Suppressor macrophage (primary cell): ENCODE measurements at regions not wholly inside any gene's neighbourhood (a gene's known extent, or its start where the extent isn't known, plus 50 kb on each side); places are given as distances from the start of the nearest gene placed in this dataset.

Experiments
- DNase-seq, 4 experiments: peaks; one replicate each; pipeline ENCODE4 v3.0.0-alpha.2; 2020 to 2022

DNA sequence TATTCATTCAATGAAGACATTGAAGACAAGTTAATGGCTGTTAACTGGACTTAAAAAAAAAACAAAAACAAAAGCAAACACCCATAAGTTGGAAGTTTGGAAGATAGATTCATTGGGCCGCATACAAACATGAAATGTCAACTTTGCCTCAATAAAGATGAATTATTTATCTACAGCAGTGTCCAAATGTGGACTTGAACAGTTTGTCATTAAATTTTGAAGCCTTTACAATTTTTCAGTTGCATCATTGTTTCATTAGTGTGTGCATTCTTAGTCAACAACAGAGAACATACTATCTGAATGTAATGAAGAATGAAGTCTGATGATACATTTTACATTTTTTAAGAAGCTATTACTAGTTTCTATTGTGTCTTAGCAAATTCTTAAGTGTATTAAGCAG lies 152.1 kb downstream of the SLIT2 start:
- no peak for DNase-seq

GRCh38 chr4:20408611-20409010 lies 156.9 kb downstream of the SLIT2 start:
- no peak for DNase-seq

- no peak for DNase-seq
These were observed 160.4 kb downstream of the SLIT2 start for GRCh38 chr4:20412072-20412471.

DNA sequence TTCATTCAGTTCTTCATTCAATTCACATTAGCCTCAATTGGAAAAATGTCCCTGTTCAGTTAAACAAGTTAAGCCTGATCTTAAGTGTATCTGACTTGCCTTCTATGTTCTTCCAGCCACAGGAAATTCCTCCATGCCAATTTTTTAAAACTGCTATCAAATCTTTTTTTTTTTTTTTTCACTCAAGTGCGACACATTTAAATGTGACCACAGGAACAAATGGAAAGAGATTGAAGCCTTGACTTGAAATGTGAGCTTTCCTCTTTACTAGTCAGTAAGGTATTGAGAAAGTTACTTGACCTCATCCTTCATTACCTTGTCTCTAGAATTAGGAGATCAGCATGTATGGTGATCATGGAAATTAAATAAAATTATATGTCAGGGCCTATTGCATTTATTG lies 165.1 kb downstream of the SLIT2 start:
- DNase-seq: no peak

DNA sequence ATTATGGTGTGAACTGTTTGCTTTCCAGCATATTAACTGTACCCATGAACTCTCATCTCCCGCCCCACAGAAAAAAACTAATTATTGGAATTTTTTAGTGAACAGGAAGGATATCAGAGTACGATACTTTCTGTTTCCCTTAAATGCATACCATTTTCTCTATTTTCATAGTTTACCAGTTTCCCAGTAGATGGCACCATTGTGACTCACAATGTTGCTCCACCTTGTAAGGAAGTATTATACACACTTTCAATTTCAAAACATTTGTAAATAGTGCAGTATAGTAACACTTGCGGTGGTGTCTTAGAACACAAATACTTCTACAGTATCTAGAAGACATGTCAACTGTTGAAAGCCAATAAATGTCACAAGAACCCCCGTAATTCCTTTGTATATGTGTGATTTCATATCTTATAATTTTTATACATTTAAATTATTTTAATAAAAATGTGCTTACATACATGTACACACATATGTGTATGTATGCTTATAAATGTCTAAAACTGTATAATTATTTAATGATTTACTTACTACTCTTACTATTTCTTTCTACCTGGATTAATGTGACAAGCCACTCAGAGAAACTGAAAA lies 167.3 kb downstream of the SLIT2 start:
- peak; percentile 56 to 89 (median 69) for DNase-seq

DNA sequence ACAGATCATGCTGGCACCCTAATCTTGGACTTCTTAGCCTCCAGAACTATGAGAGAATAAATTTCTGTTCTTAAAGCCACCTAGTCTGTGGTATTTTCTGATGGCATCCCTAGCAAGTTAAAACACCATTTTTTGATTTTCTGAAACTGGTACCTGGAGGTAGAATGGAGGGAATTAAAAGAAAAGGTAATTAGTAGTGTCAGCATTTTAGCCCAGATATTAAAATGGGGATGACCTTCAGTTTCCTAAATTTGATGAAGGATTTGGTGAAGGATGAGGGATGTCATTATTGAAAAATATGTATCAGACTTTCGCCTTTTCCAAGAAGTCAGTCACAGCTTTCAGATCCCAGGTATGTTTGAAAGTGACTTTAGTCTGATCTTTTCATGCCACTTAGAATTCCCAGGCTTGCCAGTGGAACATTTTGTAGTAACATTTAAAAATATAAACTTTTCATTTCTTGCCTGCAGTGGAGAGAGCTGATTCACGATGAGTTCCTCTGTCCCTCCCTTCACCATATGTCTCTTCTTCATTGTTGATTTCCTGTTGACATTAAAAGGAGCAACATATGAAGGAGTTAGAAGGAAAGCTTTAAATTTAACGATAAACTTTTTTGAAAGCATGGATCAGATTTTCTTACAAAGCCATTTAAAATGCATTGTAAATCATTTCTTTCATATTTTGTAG lies 169.4 kb downstream of the SLIT2 start:
- DNase-seq: no peak

DNA sequence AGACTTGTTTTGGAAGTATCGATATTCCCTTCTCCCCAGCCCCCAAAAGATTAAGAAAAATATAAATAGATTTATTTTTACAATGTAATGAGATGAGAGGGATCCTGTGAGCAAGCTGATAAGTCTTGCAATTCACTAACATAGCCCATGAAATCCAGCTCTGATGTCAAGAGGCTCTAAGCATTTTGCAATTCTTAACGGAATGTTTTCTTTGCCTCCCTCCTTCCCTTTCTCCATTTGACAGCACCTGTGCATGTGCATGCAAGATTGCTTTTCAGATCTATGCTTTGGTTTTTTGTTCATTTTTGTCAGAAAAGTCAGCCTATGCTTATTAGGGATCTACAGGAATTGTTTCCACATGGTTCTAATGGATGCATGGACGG lies 169.9 kb downstream of the SLIT2 start:
- DNase-seq: no peak

DNA sequence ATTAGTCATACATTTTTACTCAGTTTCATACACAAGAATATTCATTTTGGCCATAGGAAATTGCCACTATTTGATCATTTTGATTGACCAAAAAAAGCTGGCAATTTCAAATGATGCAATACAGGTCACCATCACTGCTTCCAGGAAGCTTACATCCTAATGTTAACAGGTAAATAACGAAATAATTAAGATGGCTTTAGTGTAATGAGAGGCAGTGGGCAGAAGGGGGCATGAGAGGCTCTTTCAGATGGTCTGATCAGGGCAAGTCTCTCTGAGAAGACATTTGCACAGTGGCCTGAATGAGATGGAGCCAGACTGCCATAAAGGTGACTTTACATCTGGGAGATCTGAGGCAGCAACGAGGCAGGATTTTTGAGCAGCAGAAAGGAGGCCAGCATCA lies 170.7 kb downstream of the SLIT2 start:
- peak; percentile 49 to 64 (median 56) for DNase-seq

DNA sequence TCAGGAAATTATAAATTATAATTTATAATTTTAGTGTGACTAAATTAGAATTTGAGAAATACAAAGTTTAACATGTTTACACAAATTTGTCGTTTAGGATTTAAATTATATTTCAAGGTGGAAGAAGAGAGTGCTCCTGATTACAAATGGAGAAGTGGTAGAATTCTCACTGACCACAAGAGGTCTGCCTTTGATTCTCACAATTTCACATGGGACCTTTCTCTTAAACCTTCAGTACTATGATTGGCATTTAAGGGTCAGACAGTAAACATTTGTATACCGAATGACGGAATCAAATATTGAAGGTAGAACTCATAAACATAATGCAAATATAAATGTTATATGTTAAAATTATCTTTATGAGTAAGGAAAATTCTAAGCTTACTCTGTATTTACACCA lies 171.7 kb downstream of the SLIT2 start:
- DNase-seq: no peak

- DNase-seq: no peak
These were observed 174.3 kb downstream of the SLIT2 start for GRCh38 chr4:20426028-20426427.

DNA sequence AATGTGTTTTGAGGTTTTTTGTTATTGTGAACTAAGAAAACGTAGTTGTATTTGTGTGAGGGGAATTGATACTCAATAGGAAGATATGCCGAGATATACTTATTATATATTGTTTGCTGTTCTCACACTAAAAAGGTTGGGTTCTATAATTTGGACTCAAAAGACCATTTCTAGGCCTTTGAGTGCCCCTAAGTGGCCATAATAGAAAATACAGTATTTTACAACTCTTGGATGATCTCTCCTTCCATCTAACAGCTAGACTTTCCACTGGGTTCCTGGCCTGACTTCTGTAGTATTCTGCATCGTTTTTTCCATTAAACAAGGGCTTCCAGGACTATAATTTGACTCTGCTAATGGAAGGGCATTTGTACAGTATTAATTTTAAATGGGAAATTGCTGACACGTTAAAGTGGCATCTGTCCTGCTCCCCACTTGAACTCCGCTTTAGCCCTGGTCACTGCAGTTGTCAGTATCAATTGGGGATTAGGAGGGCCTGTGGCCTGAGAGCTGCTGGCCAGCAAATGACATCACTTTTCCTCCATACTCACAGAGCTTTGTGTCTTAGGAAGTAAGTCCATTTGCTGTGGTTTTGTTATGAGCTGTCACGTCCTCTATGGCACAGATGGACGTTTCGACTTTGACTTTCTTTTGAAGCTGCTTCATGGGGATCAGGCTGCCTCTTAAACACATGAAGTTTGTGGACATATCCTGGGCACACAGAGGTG lies 176.9 kb downstream of the SLIT2 start:
- DNase-seq: peak in 1 of 4 experiments; percentile 13

- no peak for DNase-seq
These were observed 178.7 kb downstream of the SLIT2 start for GRCh38 chr4:20430259-20430941.

DNA sequence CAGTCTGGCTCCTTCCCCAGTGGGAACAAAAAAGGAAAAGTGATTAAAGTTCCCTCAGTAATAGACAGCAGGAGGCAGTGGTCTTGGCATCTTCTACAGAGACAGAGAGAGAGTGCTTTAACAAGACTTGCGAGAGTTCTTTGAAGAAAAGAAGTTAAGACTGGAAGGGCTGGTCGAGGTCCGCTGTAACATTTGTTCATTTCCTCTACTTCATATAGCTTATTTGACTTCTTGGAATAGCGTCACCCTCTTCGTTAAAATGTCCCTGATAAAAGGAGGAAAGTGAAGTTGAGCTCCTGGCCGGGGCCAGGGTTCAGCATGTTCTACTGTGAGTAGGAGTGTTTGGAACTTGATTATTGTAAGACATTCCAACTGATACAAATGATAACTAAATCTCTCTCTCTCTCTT lies 179.8 kb downstream of the SLIT2 start:
- no peak for DNase-seq

- DNase-seq: no peak
These were observed 180.4 kb downstream of the SLIT2 start for GRCh38 chr4:20432088-20432487.

GRCh38 chr4:20433097-20433705 lies 181.5 kb downstream of the SLIT2 start:
- DNase-seq: no peak

DNA sequence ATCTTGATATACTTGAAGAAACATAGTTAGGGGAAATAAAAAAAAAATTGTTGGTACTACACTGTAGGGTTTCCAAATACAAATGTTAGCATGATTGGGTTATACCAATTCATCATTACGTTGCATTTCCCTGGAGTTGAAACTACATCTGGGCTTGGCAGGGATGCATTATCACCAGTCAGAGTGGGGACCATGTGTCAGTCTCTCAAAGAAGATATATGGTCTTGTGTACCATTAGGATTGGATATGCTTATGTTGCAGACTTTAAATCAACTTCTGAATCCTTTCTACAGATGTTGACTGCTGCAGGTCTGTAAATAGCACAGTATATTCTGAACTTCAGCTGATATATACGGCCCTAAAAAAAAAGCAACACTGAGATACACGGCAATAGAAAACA lies 188.5 kb downstream of the SLIT2 start:
- no peak for DNase-seq

- no peak for DNase-seq
These were observed 191.5 kb downstream of the SLIT2 start for GRCh38 chr4:20443015-20443805.

- no peak for DNase-seq
These were observed 193.1 kb downstream of the SLIT2 start for GRCh38 chr4:20444599-20445337.

DNA sequence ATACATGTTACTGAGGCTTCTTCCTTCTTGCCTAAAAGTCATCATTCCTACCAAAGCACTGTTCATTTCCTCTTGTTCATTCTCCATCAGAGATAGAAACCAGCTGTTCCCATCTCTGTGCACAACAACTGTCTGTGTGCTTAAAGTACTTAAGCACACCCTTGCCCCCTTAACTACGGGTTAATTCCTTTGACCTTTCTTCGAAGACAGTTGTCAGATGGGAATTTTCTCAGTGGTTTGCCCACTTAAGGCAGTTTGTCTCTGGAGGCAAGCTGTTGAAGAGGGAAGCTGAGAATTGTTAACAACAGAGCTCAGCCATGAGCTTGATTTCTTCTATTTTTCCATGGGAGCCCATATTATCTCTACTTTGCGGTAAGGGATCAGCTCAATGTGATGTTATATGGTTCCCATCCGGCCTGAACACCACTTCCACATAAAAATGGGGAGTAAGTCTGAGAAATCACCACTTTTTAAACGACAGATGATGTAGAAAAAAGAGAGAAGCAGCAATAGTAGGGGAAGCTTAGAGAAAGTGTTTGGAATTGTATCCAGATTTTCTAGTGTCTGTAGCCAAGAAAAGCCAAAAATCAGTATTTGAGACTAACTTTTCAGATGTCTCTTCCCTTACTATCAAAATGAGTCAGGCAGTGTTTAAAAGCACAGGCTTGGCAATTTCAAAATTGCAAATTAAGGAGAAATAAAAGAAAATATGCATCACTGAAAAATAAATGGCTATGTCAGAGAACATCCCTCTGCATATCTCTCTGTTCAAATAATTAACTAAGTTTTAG lies 194.4 kb downstream of the SLIT2 start:
- no peak for DNase-seq

DNA sequence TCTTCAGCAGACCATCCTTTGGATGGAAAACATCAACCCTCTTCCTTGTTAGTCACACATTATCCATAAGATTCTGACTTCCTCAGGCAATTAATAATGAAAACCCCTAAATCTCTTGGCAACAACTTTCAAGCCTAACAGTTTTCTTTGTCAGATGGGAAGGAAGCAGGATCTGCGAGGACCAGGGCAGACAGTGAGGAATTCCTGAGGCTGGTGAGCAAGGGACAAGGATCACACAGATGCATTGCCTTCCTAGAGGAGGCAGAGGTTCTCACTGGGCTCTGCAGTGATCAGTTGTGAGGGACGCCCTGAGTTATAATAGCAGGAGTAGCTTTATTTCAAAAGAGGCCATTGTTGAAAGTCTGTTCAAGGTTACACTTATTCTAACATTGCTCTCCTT lies 195.4 kb downstream of the SLIT2 start:
- DNase-seq: no peak

DNA sequence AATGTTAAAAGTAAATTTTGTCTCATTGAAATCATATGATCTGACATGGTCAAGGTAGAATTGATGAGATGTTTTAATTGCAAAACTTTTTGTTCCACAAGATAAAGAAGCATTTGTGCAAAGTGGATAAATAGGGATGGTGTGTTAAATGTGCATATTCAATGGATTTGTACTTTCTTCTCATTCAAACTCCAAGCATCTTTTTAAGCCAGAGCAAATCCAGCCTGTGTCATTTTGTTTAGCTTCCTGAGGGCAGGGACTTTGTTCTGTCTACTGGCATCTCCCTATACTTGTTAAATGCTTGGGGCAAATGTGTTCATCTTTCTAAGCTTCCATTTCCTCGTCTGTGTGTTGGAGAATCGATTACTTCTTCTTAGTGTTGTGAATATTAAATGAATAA lies 200.3 kb downstream of the SLIT2 start:
- no peak for DNase-seq
